ENCODE measurements at regions not wholly inside any gene's neighbourhood (a gene's known extent, or its start where the extent isn't known, plus 50 kb on each side); places are given as distances from the start of the nearest gene placed in this dataset.

DNA sequence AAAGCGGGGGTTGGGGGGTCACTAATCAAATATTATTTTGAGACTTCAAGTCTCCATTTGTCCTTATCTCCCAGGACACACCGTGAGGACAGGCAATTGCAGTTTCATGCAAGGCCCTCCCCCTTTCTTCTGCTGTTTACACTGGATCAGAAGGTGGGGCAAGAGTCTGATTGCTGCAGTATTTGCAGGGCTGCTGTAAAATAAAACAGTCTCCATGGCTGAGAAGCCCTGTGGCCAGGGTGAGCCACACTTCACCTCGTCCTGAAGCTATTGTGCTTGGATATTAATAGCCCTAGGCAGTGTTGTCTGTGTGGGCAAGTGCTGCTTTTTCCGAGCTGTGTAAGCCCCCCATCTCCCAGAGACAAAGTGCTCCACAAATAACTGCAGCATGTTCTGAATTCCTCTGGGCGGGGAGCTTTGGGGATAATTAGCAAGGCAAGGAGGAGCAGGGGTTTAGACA lies 187.4 kb upstream of the NTF3 start:
- TF ChIP-seq POLR2AphosphoS5 (IDR thresholded peaks at IDR 0.05; ENCODE audit: low read depth, low read length): no peak
- no peak for TF ChIP-seq YY1 (IDR thresholded peaks at IDR 0.05; ENCODE audit: low read depth)
- TF ChIP-seq, protein P1, sequence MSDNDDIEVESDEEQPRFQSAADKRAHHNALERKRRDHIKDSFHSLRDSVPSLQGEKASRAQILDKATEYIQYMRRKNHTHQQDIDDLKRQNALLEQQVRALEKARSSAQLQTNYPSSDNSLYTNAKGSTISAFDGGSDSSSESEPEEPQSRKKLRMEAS (IDR thresholded peaks at IDR 0.05; ENCODE audit: low read depth): no peak
- no peak for TF ChIP-seq TCF12 (IDR thresholded peaks at IDR 0.05)
- TF ChIP-seq, protein P2, sequence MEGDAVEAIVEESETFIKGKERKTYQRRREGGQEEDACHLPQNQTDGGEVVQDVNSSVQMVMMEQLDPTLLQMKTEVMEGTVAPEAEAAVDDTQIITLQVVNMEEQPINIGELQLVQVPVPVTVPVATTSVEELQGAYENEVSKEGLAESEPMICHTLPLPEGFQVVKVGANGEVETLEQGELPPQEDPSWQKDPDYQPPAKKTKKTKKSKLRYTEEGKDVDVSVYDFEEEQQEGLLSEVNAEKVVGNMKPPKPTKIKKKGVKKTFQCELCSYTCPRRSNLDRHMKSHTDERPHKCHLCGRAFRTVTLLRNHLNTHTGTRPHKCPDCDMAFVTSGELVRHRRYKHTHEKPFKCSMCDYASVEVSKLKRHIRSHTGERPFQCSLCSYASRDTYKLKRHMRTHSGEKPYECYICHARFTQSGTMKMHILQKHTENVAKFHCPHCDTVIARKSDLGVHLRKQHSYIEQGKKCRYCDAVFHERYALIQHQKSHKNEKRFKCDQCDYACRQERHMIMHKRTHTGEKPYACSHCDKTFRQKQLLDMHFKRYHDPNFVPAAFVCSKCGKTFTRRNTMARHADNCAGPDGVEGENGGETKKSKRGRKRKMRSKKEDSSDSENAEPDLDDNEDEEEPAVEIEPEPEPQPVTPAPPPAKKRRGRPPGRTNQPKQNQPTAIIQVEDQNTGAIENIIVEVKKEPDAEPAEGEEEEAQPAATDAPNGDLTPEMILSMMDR (IDR thresholded peaks at IDR 0.05): no peak
